ENCODE measurements at regions not wholly inside any gene's neighbourhood (a gene's known extent, or its start where the extent isn't known, plus 50 kb on each side); places are given as distances from the start of the nearest gene placed in this dataset.

DNA sequence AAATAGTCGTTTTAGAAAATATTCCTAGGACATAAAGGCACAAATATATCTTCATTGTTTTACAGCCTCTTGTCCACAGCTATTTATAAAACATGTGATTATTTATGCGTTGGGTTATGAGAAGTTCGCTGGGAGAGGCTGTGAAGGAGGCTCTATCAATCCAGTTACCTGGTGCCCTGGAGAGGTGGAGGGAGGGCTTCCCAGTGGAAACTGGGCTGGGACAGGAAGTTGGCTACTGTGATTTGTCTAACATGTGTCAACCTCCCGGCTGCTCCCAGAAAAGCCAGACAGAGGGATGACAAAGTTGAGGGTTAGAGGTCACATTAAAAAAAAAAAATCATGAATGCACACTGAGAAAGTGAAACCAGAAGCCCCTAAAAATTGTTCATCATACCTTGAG is 346.5 kb downstream of the ZNF536 start:
- H3K27me3 Mint-ChIP-seq (ENCODE audit: low read depth), result peaks cover 16% of the 10 kb centered on the region
- ChIA-PET POLR2A (no interaction called here), CTCF (interaction anchor here (1.6 to 2.3 kb wide), 5 partner anchors 8 to 36 kb away, joined by 5 to 14 read pairs (median 9); no protein-coding TSS in a partner anchor)
- H3K27ac Mint-ChIP-seq, result no peak overlapping the region
- H3K9me3 Mint-ChIP-seq, result no peaks in the 10 kb centered on the region
- H3K36me3 Mint-ChIP-seq, result no peaks in the 10 kb centered on the region
- TF ChIP-seq PRRX2 (CRISPR knock-in tag; IDR thresholded peaks at IDR 0.05) (no peak), TEAD1 (CRISPR knock-in tag; IDR thresholded peaks at IDR 0.05) (no peak), ZNF263 (CRISPR knock-in tag; IDR thresholded peaks at IDR 0.05; ENCODE audit: low read depth) (no peak), JUN (CRISPR knock-in tag; IDR thresholded peaks at IDR 0.05) (no peak), ZNF671 (CRISPR knock-in tag; IDR thresholded peaks at IDR 0.05) (no peak), ZNF423 (CRISPR knock-in tag; IDR thresholded peaks at IDR 0.05) (no peak), SMAD3 (CRISPR knock-in tag; IDR thresholded peaks at IDR 0.05; ENCODE audit: borderline replicate concordance) (no peak), STAT6 (CRISPR knock-in tag; conservative IDR thresholded peaks at IDR 0.05; ENCODE audit: low read depth) (no peak), CBFB (CRISPR knock-in tag; IDR thresholded peaks at IDR 0.05; ENCODE audit: low read depth) (no peak), ZNF396 (CRISPR knock-in tag; IDR thresholded peaks at IDR 0.05; ENCODE audit: borderline replicate concordance) (no peak), ZNF317 (CRISPR knock-in tag; IDR thresholded peaks at IDR 0.05; ENCODE audit: borderline replicate concordance, low read depth) (no peak), GABPB1 (CRISPR knock-in tag; IDR thresholded peaks at IDR 0.05) (no peak), ZNF512 (CRISPR knock-in tag; IDR thresholded peaks at IDR 0.05; ENCODE audit: borderline replicate concordance) (no peak), EMX1 (CRISPR knock-in tag; IDR thresholded peaks at IDR 0.05) (no peak), RORB (CRISPR knock-in tag; IDR thresholded peaks at IDR 0.05) (no peak)
- TF ChIP-seq, protein P1, sequence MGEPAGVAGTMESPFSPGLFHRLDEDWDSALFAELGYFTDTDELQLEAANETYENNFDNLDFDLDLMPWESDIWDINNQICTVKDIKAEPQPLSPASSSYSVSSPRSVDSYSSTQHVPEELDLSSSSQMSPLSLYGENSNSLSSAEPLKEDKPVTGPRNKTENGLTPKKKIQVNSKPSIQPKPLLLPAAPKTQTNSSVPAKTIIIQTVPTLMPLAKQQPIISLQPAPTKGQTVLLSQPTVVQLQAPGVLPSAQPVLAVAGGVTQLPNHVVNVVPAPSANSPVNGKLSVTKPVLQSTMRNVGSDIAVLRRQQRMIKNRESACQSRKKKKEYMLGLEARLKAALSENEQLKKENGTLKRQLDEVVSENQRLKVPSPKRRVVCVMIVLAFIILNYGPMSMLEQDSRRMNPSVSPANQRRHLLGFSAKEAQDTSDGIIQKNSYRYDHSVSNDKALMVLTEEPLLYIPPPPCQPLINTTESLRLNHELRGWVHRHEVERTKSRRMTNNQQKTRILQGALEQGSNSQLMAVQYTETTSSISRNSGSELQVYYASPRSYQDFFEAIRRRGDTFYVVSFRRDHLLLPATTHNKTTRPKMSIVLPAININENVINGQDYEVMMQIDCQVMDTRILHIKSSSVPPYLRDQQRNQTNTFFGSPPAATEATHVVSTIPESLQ (CRISPR knock-in tag; IDR thresholded peaks at IDR 0.05), result no peak
- TF ChIP-seq, protein P2, sequence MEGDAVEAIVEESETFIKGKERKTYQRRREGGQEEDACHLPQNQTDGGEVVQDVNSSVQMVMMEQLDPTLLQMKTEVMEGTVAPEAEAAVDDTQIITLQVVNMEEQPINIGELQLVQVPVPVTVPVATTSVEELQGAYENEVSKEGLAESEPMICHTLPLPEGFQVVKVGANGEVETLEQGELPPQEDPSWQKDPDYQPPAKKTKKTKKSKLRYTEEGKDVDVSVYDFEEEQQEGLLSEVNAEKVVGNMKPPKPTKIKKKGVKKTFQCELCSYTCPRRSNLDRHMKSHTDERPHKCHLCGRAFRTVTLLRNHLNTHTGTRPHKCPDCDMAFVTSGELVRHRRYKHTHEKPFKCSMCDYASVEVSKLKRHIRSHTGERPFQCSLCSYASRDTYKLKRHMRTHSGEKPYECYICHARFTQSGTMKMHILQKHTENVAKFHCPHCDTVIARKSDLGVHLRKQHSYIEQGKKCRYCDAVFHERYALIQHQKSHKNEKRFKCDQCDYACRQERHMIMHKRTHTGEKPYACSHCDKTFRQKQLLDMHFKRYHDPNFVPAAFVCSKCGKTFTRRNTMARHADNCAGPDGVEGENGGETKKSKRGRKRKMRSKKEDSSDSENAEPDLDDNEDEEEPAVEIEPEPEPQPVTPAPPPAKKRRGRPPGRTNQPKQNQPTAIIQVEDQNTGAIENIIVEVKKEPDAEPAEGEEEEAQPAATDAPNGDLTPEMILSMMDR (IDR thresholded peaks at IDR 0.05), result no peak
- TF ChIP-seq, protein P3, sequence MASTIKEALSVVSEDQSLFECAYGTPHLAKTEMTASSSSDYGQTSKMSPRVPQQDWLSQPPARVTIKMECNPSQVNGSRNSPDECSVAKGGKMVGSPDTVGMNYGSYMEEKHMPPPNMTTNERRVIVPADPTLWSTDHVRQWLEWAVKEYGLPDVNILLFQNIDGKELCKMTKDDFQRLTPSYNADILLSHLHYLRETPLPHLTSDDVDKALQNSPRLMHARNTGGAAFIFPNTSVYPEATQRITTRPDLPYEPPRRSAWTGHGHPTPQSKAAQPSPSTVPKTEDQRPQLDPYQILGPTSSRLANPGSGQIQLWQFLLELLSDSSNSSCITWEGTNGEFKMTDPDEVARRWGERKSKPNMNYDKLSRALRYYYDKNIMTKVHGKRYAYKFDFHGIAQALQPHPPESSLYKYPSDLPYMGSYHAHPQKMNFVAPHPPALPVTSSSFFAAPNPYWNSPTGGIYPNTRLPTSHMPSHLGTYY (CRISPR knock-in tag; IDR thresholded peaks at IDR 0.05), result no peak
- TF ChIP-seq, protein P4, sequence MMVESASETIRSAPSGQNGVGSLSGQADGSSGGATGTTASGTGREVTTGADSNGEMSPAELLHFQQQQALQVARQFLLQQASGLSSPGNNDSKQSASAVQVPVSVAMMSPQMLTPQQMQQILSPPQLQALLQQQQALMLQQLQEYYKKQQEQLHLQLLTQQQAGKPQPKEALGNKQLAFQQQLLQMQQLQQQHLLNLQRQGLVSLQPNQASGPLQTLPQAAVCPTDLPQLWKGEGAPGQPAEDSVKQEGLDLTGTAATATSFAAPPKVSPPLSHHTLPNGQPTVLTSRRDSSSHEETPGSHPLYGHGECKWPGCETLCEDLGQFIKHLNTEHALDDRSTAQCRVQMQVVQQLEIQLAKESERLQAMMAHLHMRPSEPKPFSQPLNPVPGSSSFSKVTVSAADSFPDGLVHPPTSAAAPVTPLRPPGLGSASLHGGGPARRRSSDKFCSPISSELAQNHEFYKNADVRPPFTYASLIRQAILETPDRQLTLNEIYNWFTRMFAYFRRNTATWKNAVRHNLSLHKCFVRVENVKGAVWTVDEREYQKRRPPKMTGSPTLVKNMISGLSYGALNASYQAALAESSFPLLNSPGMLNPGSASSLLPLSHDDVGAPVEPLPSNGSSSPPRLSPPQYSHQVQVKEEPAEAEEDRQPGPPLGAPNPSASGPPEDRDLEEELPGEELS (CRISPR knock-in tag; IDR thresholded peaks at IDR 0.05), result no peak
- peak overlapping the region; percentile 59 for H3K4me3 Mint-ChIP-seq
- DNase-seq (ENCODE audit: low spot score), result no peak
- no peak for ATAC-seq
- H3K4me1 Mint-ChIP-seq, result peaks cover 28% of the 10 kb centered on the region
